HG03139 (cell line): ENCODE measurements at regions not wholly inside any gene's neighbourhood (a gene's known extent, or its start where the extent isn't known, plus 50 kb on each side); places are given as distances from the start of the nearest gene placed in this dataset.
"Not testable (repeated sequence)": the region's sequence is repeated elsewhere in the genome, so short reads cannot be mapped to it uniquely, and the experiment has no call there.

Source experiments
- ATAC-seq: cut with Tn5 transposase; IDR thresholded peaks from one replicate; pipeline ENCODE4 v1.9.1; 2021; ENCODE audit not compliant: unreplicated experiment

GRCh38 chr4:68720723-68721122, 50.3 kb upstream of the UGT2B15 start:
- not testable (repeated sequence) for ATAC-seq

GRCh38 chr4:68724426-68724825, 54.0 kb upstream of the UGT2B15 start:
- no peak for ATAC-seq

- ATAC-seq, result no peak
Measured at GRCh38 chr4:68724922-68725321, 54.5 kb upstream of the UGT2B15 start.

- peak; percentile 88 for ATAC-seq
Measured at GRCh38 chr4:68732653-68733466, 62.4 kb upstream of the UGT2B15 start.

- peak; percentile 62 for ATAC-seq
Measured at GRCh38 chr4:68734095-68734494, 63.6 kb upstream of the UGT2B15 start.

- ATAC-seq, result no peak
Measured at GRCh38 chr4:68735106-68735505, 64.7 kb upstream of the UGT2B15 start.

- no peak for ATAC-seq
Measured at GRCh38 chr4:68736813-68737212, 66.4 kb upstream of the UGT2B15 start.

- no peak for ATAC-seq
Measured at GRCh38 chr4:68738036-68738435, 67.6 kb upstream of the UGT2B15 start.

GRCh38 chr4:68744368-68744767, 71.4 kb upstream of the UGT2B10 start:
- no peak for ATAC-seq

- ATAC-seq, result no peak
Measured at GRCh38 chr4:68748181-68748991, 67.4 kb upstream of the UGT2B10 start.

- no peak for ATAC-seq
Measured at GRCh38 chr4:68750555-68750954, 65.2 kb upstream of the UGT2B10 start.

- ATAC-seq, result no peak
Measured at GRCh38 chr4:68751138-68751537, 64.7 kb upstream of the UGT2B10 start.

- no peak for ATAC-seq
Measured at GRCh38 chr4:68765876-68766275, 49.9 kb upstream of the UGT2B10 start.
